ENCODE measurements at regions not wholly inside any gene's neighbourhood (a gene's known extent, or its start where the extent isn't known, plus 50 kb on each side); places are given as distances from the start of the nearest gene placed in this dataset.

- Histone ChIP-seq H3K27me3 (replicated peaks; ENCODE audit: control insufficient read depth, insufficient read depth, low read length) (no peaks in the 10 kb centered on the region), H3K9ac (ENCODE audit: low read length) (no peak overlapping the region), H3K9me3 (ENCODE audit: control insufficient read depth, low read length) (no peaks in the 10 kb centered on the region), H3K4me3 (ENCODE audit: low read length) (no peak overlapping the region), H3K4me1 (ENCODE audit: control insufficient read depth, insufficient read depth, low read length) (peaks cover 12% of the 10 kb centered on the region), H3K36me3 (ENCODE audit: control insufficient read depth, insufficient read depth, low read length, severe bottlenecking) (no peaks in the 10 kb centered on the region)
- DNase-seq (ENCODE audit: low read depth), result peak; percentile 24
Measured at GRCh38 chr13:105336706-105337576, 1198.5 kb downstream of the EFNB2 start.

GRCh38 chr13:105334211-105334610, 1201.3 kb downstream of the EFNB2 start:
- peak; percentile 73 for DNase-seq (ENCODE audit: low read depth)
- Histone ChIP-seq H3K9me3 (ENCODE audit: control insufficient read depth, low read length) (peaks cover 8% of the 10 kb centered on the region), H3K4me1 (ENCODE audit: control insufficient read depth, insufficient read depth, low read length) (peaks cover 12% of the 10 kb centered on the region), H3K9ac (ENCODE audit: low read length) (no peak overlapping the region), H3K36me3 (ENCODE audit: control insufficient read depth, insufficient read depth, low read length, severe bottlenecking) (no peaks in the 10 kb centered on the region), H3K27me3 (replicated peaks; ENCODE audit: control insufficient read depth, insufficient read depth, low read length) (no peaks in the 10 kb centered on the region), H3K4me3 (ENCODE audit: low read length) (no peak overlapping the region)

- DNase-seq (ENCODE audit: low read depth), result peak; percentile 51
- H3K36me3 ChIP-seq (ENCODE audit: control insufficient read depth, insufficient read depth, low read length, severe bottlenecking), result no peaks in the 10 kb centered on the region
- H3K27me3 ChIP-seq (replicated peaks; ENCODE audit: control insufficient read depth, insufficient read depth, low read length), result no peaks in the 10 kb centered on the region
- no peak overlapping the region for H3K9ac ChIP-seq (ENCODE audit: low read length)
- H3K9me3 ChIP-seq (ENCODE audit: control insufficient read depth, low read length), result peaks cover 10% of the 10 kb centered on the region
- H3K4me1 ChIP-seq (ENCODE audit: control insufficient read depth, insufficient read depth, low read length), result peaks cover 12% of the 10 kb centered on the region
- no peak overlapping the region for H3K4me3 ChIP-seq (ENCODE audit: low read length)
Measured at GRCh38 chr13:105333416-105333815, 1202.0 kb downstream of the EFNB2 start.

DNA sequence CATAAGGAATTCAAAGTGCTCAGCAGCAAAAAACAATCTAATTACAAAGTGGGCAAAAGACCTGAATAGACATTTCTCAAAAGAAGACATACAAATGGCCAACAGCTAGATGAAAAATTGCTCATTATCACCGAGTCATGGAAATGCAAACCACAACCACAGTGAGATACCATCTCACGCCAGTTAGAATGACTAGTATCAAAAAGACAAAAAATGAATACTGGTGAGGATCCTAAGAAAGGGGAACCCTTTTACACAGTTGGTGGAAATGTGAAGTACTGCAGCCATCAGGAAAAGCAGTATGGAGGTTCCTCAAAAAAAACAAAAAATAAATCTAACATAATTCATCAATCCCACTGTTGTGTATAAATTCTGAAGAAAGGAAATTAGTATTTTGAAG, 1206.1 kb downstream of the EFNB2 start:
- H3K27me3 ChIP-seq (replicated peaks; ENCODE audit: control insufficient read depth, insufficient read depth, low read length), result no peaks in the 10 kb centered on the region
- H3K9ac ChIP-seq (ENCODE audit: low read length), result no peak overlapping the region
- no peak overlapping the region for H3K4me3 ChIP-seq (ENCODE audit: low read length)
- peaks cover 10% of the 10 kb centered on the region for H3K9me3 ChIP-seq (ENCODE audit: control insufficient read depth, low read length)
- no peaks in the 10 kb centered on the region for H3K4me1 ChIP-seq (ENCODE audit: control insufficient read depth, insufficient read depth, low read length)
- DNase-seq (ENCODE audit: low read depth), result no peak
- no peaks in the 10 kb centered on the region for H3K36me3 ChIP-seq (ENCODE audit: control insufficient read depth, insufficient read depth, low read length, severe bottlenecking)

DNA sequence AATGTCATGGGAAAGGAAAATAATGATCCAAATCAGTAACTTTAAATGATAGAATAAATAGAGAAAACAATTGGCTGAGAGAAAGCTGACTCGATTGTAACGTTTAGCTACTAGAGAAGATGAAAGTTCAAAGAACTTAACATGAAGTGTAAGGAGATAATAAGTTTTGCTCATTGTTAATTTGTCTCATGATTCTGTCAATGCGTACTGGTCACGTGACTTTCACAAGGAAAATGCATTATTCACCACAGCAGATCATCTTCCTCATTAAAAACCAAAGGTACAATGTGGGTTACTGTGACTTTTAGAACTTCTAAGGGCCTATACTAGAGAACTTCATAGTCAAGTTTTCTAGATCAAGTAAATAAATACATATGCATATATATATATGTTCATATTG, 1207.2 kb downstream of the EFNB2 start:
- no peak for DNase-seq (ENCODE audit: low read depth)

GRCh38 chr13:105327581-105328126, 1207.8 kb downstream of the EFNB2 start:
- Histone ChIP-seq H3K36me3 (ENCODE audit: control insufficient read depth, insufficient read depth, low read length, severe bottlenecking) (no peaks in the 10 kb centered on the region), H3K9me3 (ENCODE audit: control insufficient read depth, low read length) (peaks cover 10% of the 10 kb centered on the region), H3K27me3 (replicated peaks; ENCODE audit: control insufficient read depth, insufficient read depth, low read length) (no peaks in the 10 kb centered on the region), H3K9ac (ENCODE audit: low read length) (no peak overlapping the region), H3K4me3 (ENCODE audit: low read length) (no peak overlapping the region), H3K4me1 (ENCODE audit: control insufficient read depth, insufficient read depth, low read length) (no peaks in the 10 kb centered on the region)
- DNase-seq (ENCODE audit: low read depth), result no peak

More for the DNA sequence above, 1207.2 kb downstream of the EFNB2 start:
- H3K4me1 ChIP-seq (ENCODE audit: control insufficient read depth, insufficient read depth, low read length), result no peaks in the 10 kb centered on the region
- no peaks in the 10 kb centered on the region for H3K36me3 ChIP-seq (ENCODE audit: control insufficient read depth, insufficient read depth, low read length, severe bottlenecking)
- H3K9me3 ChIP-seq (ENCODE audit: control insufficient read depth, low read length), result peaks cover 10% of the 10 kb centered on the region
- H3K4me3 ChIP-seq (ENCODE audit: low read length), result no peak overlapping the region
- H3K27me3 ChIP-seq (replicated peaks; ENCODE audit: control insufficient read depth, insufficient read depth, low read length), result no peaks in the 10 kb centered on the region
- H3K9ac ChIP-seq (ENCODE audit: low read length), result no peak overlapping the region

- no peak for DNase-seq (ENCODE audit: low read depth)
- Histone ChIP-seq H3K4me1 (ENCODE audit: control insufficient read depth, insufficient read depth, low read length) (no peaks in the 10 kb centered on the region), H3K9ac (ENCODE audit: low read length) (no peak overlapping the region), H3K4me3 (ENCODE audit: low read length) (no peak overlapping the region), H3K27me3 (replicated peaks; ENCODE audit: control insufficient read depth, insufficient read depth, low read length) (no peaks in the 10 kb centered on the region), H3K9me3 (ENCODE audit: control insufficient read depth, low read length) (no peaks in the 10 kb centered on the region), H3K36me3 (ENCODE audit: control insufficient read depth, insufficient read depth, low read length, severe bottlenecking) (no peaks in the 10 kb centered on the region)
Measured at GRCh38 chr13:105319875-105320274, 1215.6 kb downstream of the EFNB2 start.

- Histone ChIP-seq H3K27me3 (replicated peaks; ENCODE audit: control insufficient read depth, insufficient read depth, low read length) (no peaks in the 10 kb centered on the region), H3K36me3 (ENCODE audit: control insufficient read depth, insufficient read depth, low read length, severe bottlenecking) (no peaks in the 10 kb centered on the region), H3K9ac (ENCODE audit: low read length) (no peak overlapping the region), H3K4me3 (ENCODE audit: low read length) (no peak overlapping the region), H3K4me1 (ENCODE audit: control insufficient read depth, insufficient read depth, low read length) (no peaks in the 10 kb centered on the region), H3K9me3 (ENCODE audit: control insufficient read depth, low read length) (no peaks in the 10 kb centered on the region)
- DNase-seq (ENCODE audit: low read depth), result no peak
Measured at GRCh38 chr13:105316731-105317130, 1218.7 kb downstream of the EFNB2 start.

DNA sequence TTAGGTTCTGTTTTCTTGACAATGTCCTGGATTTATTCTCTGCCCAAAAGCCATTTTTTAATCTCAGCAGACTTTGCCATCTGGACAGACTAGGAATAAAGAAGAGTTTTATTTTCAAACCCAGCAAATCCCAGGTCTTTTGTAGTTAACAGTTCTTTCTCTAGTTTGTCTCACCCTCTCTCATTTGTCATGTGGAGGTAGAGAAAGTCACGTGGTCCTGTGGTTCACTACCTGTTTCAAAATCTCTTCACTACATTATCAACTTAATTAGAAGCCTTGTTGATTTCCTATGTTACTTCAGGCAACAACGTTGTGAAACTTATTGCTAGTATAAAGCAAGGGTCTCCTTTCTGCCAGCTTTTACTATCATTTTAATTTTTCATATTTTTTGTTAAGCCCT, 1222.6 kb downstream of the EFNB2 start:
- no peaks in the 10 kb centered on the region for H3K36me3 ChIP-seq (ENCODE audit: control insufficient read depth, insufficient read depth, low read length, severe bottlenecking)
- H3K9me3 ChIP-seq (ENCODE audit: control insufficient read depth, low read length), result no peaks in the 10 kb centered on the region
- H3K27me3 ChIP-seq (replicated peaks; ENCODE audit: control insufficient read depth, insufficient read depth, low read length), result no peaks in the 10 kb centered on the region
- no peaks in the 10 kb centered on the region for H3K4me1 ChIP-seq (ENCODE audit: control insufficient read depth, insufficient read depth, low read length)
- H3K4me3 ChIP-seq (ENCODE audit: low read length), result no peak overlapping the region
- no peak overlapping the region for H3K9ac ChIP-seq (ENCODE audit: low read length)
- no peak for DNase-seq (ENCODE audit: low read depth)

DNA sequence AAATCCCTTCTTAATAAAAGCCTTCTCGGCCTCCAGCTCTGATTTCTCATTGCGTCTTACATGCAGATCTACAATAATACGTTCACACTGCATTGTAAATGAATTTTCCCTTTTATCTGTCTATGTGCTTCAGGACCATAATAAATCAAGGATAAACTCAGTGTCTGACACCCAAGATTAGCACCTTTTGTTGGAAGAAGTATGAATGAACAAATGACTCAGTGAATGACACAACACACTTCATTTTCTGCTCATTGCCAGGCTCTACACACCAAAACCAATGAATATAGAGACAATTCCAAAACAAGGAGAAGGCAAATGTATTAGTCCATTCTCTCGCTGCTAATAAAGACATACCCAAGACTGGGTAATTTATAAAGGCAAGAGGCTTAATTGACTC, 1224.4 kb downstream of the EFNB2 start:
- no peaks in the 10 kb centered on the region for H3K4me1 ChIP-seq (ENCODE audit: control insufficient read depth, insufficient read depth, low read length)
- H3K27me3 ChIP-seq (replicated peaks; ENCODE audit: control insufficient read depth, insufficient read depth, low read length), result no peaks in the 10 kb centered on the region
- no peaks in the 10 kb centered on the region for H3K36me3 ChIP-seq (ENCODE audit: control insufficient read depth, insufficient read depth, low read length, severe bottlenecking)
- no peak overlapping the region for H3K9ac ChIP-seq (ENCODE audit: low read length)
- no peaks in the 10 kb centered on the region for H3K9me3 ChIP-seq (ENCODE audit: control insufficient read depth, low read length)
- DNase-seq (ENCODE audit: low read depth), result no peak
- no peak overlapping the region for H3K4me3 ChIP-seq (ENCODE audit: low read length)

GRCh38 chr13:105307776-105308175, 1227.7 kb downstream of the EFNB2 start:
- Histone ChIP-seq H3K4me1 (ENCODE audit: control insufficient read depth, insufficient read depth, low read length) (no peaks in the 10 kb centered on the region), H3K9ac (ENCODE audit: low read length) (no peak overlapping the region), H3K27me3 (replicated peaks; ENCODE audit: control insufficient read depth, insufficient read depth, low read length) (no peaks in the 10 kb centered on the region), H3K4me3 (ENCODE audit: low read length) (no peak overlapping the region), H3K36me3 (ENCODE audit: control insufficient read depth, insufficient read depth, low read length, severe bottlenecking) (no peaks in the 10 kb centered on the region), H3K9me3 (ENCODE audit: control insufficient read depth, low read length) (no peaks in the 10 kb centered on the region)
- DNase-seq (ENCODE audit: low read depth), result no peak

Data from adipocyte (in vitro differentiated cells).